ENCODE measurements at regions not wholly inside any gene's neighbourhood (a gene's known extent, or its start where the extent isn't known, plus 50 kb on each side); places are given as distances from the start of the nearest gene placed in this dataset.
"Not testable (repeated sequence)": the region's sequence is repeated elsewhere in the genome, so short reads cannot be mapped to it uniquely, and the experiment has no call there.

DNA sequence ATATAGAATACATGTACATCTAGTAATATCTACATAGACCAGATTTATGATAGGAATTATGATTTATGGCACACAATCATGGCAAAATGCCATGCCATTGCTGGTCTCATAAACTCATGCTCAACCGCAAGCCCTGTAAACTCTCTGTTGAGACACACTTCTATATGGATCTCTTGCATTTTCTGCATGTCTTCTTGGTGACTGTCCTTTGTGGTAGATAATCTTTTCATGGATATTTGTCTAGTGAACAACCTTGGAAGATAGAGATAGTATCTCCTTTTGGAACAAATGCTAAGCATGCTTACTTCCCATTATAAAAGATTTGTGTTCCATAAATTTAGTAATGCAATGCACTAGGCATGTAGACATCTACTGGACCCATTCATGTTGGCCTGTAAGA is 328.0 kb downstream of the NAF1 start:
- no peak for FAIRE-seq

DNA sequence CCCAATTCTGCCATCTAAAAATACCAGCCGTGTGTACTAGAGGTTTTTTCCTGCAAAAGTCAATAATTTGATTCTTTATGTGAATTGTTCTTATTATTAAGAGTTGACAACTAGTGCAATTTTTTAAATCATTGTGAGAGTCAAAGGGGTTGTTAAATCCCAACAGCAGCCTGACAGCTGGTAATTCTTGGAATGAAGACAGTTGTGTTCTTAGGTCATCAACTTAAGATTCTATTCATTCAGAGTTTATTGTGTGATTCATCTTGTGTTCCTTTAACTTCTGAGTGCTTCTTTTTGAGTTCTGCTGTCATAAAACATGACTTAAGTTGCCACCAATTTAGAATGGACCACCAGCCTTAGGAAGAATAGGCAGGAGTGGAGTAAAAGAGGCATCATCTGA is 329.0 kb downstream of the NAF1 start:
- no peak for FAIRE-seq

GRCh38 chr4:162837241-162837640 is 329.4 kb downstream of the NAF1 start:
- no peak for FAIRE-seq

GRCh38 chr4:162836773-162837172 is 329.9 kb downstream of the NAF1 start:
- no peak for FAIRE-seq

GRCh38 chr4:162836258-162836657 is 330.4 kb downstream of the NAF1 start:
- not testable (repeated sequence) for FAIRE-seq

DNA sequence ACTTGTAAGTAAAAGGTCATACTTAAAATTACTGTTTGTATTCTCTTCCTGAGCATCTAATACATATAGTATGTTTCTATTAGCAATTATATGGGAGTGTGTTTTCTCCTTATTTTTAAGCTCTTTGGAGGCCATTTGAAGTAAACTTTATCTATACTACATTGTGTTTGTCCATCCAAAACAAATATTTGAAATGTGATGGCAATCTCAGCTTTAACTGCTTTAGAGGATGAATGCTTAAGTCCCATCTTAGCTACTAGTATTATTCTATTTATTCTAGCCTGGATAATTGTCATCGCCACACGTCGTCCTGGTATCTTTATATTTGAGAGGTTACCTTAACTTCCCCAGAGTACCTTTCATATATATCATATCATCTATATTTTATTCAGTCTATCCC is 335.8 kb downstream of the NAF1 start:
- no peak for FAIRE-seq

- not testable (repeated sequence) for FAIRE-seq
Measured at GRCh38 chr4:162817374-162817773, 349.3 kb downstream of the NAF1 start.

- FAIRE-seq = no peak
Measured at GRCh38 chr4:162804351-162804924, 362.3 kb downstream of the NAF1 start.

DNA sequence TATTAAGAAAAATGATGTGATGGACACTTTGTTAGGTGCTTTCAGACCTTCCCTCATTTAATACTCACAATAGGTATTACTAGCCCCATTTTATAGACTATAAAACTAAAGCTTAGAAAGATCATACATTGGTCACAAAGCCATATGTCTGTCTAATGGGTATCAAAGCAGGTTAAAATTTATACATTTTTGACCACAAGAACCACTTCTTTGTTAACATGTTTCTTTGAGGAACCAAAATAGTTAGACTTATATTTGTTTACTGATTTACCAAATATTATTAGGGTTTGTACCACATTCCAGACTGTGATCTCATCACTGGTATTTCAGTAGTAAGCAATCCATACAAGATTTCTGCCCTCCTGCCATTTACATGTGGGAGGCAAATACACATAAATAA is 363.3 kb downstream of the NAF1 start:
- FAIRE-seq = no peak

GRCh38 chr4:162797108-162797507 is 369.6 kb downstream of the NAF1 start:
- no peak for FAIRE-seq

DNA sequence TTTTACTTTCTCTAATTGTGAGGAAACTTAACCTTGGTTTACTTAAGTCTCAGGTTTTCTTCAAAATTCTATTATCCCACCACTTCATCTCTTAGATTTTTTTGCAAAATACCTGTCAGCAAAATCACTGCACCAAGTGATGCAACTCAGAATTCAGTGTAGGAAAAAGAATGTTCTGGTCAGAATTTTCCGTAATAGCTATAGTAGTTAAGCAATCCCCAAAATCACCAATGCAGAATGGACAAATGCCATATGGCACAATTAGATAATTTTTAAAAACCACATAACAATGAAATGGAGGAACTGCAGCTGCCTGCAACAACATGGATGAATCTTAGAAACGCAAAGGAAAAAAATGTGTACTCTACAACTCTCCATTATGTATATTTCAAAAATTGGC is 373.1 kb downstream of the NAF1 start:
- FAIRE-seq = no peak

DNA sequence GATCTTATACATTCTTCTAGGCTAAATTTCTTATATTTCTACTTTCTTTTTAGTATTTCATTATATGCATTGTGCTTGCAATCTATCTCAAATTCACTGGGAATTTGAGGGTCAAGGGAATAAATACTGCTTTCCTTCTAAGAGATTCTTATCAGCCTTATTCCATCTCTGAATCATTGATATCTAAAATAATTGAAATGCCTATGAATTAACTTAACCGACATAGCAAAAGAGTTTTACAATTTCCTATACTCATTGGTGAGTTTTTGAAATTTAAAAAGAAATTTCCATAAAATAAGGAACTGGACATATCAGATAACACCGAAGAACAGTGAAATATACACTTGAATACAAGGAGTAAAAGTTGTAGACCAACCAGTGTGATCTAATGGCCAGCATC is 373.7 kb downstream of the NAF1 start:
- no peak for FAIRE-seq

- FAIRE-seq = no peak
Measured at GRCh38 chr4:162791226-162791625, 375.5 kb downstream of the NAF1 start.

DNA sequence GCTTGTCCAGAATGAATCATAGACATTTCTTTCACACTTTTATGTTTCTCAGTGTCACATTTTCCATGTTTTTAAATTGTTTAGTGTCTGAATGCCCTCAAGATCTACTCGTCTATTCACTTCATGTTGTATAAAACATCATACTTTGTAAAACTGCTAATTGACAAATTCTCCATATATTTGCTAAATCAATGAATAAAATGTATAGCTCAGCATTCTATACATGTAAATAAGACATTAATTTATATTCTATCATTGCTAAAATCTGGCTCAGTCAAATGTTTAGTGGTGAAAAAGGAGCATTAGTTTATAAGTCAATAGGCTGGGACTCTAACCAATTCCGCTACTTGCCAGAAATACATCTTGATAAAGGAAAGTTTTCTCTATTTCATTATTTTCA is 379.6 kb downstream of the NAF1 start:
- FAIRE-seq = no peak

GRCh38 chr4:162782778-162783525 is 383.7 kb downstream of the NAF1 start:
- no peak for FAIRE-seq

DNA sequence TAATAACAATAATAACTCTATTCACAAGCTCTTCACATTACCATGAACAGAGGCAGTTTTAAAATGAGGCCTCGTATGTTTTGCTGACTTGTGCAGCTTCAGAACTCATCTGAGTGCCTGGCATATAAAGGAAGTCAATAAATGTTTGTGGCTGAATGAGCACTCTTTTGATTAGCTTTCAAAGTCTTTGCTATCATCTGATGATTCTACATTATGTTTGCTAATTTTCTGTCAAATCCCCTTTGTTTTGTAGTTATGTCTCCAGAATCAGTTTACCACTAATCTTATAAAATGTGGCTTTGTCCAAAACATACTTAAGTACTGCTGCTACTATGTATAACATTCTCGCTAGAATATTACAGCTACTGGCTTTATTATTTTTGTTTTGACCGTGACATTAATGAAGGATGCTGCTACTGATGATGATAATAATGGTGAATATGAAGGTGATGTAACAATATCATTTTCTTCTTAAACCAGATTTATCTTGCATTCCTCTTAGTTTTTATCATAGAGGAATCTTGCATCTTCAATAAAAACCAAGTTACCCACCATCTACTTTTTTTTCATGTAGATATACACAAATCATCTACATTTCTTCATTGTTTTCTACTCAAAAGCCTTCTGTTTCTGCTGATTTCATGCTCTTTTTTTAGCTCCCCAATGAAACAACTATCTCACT is 384.5 kb downstream of the NAF1 start:
- FAIRE-seq = no peak

DNA sequence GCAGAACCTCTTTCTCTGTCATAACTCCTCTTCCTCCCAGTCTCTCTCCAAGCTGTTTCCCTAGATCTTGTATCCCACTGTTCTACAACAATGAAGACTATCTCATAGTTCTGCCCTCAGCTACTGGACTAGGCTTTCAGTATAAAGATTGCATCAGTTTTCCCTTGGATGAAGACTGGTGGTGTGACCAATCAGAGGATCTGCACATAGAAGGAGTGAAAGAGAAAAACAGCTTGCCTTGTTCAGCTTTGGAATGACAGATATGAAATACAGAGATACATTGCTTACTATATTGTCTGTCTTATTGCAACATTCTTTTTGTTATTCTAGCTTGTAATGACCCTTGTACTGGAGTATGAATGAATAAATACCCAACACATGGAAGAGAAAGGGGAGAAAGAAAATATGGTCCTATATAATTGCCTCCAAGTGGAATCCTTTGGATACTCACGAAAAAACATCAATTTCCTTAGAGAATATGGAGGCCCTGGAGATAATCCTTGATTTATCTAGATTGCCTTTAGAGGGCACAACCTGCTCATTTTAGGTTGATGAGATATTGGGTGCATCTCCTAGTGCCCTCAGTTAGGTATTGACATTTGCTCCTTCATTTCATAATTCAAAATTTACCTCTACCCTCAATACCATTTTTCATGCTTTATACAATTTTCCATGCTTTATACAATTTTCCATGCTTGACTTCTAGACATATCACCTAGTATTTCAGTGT is 395.8 kb downstream of the NAF1 start:
- FAIRE-seq = no peak

DNA sequence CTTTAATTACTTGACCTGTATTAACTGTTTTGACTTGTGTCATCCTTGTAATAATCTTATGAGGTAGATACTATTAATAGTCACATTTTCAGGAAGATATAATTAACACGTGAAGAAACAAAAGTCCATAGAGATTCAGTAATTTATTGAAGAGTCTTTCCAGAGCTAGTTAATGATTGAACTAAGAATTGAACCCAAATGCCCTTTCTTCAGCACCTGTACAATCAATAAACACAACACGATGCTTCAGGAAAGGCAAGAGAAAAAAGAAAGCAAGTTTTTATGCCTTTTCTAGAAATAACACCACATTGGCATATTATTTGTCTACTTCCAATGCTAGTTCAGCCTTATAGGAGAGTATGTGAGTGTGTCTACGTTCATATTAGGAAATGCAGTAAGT is 399.6 kb downstream of the NAF1 start:
- no peak for FAIRE-seq

- no peak for FAIRE-seq
Measured at GRCh38 chr4:162761965-162762364, 404.7 kb downstream of the NAF1 start.

DNA sequence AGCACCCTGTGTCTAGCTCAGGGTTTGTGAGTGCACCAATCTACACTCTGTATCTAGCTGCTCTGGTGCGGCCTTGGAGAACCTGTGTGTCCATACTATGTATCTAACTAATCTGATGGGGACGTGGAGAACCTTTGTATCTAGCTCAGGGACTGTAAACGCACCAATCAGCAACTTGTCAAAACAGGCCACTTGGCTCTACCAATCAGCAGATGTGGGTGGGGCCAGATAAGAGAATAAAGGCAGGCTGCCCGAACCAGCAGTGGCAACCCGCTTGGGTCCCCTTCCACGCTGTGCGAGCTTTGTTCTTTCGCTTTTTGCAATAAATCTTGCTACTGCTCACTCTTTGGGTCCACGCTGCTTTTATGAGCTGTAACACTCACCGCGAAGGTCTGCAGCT is 426.5 kb downstream of the NAF1 start:
- not testable (repeated sequence) for FAIRE-seq

- FAIRE-seq = not testable (repeated sequence)
Measured at GRCh38 chr4:162739596-162739995, 427.1 kb downstream of the NAF1 start.

- no peak for FAIRE-seq
Measured at GRCh38 chr4:162732876-162733275, 433.8 kb downstream of the NAF1 start.

DNA sequence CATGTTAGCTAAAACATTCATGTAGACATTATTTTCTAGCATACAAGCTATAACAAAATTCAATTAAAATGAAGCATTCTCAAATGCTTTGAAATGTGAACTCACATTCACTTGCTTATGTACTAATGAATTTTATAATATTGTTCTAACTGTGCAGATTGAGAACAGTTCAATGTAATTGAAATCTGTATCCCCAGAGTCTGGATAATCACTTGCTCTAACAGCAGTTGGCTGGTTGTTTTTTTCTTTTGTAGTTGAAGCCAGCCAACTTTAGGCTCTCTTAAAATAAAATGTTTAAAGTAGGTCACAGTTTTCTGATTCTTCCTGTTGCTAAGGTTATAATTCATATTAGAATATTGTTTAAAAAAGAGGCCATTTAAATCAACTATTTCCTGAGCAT is 438.9 kb downstream of the NAF1 start:
- FAIRE-seq = no peak

DNA sequence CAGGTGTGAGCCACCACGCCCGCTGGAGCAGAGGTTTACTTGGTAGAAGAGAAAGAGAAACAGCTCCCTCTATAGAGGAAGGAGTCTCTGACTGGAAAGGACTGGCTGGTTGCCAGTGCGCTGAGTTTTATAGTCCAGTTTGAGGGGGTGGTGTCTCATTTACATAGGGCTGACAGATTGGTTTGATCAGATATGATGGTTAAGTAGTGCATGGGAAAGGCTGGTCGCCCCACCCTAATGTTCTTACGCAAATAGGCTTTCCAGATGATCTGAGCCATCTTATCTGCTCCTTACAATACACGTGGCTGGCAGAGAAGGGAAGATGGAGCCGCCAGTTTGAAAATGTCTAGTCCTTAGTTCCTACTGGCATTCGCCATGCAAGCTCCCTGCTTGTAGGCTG is 439.5 kb downstream of the NAF1 start:
- FAIRE-seq = no peak

Data from islet of Langerhans (tissue), 1 donor.